H1 (cell line): ENCODE measurements at regions not wholly inside any gene's neighbourhood (a gene's known extent, or its start where the extent isn't known, plus 50 kb on each side); places are given as distances from the start of the nearest gene placed in this dataset.

ENCODE experiments used
- BACH1 ChIP-seq: IDR thresholded peaks from 2 replicates; pipeline ENCODE4 v1.6.1; 2012; ENCODE audit warnings: low read length, improper control_type of control experiment
- CEBPB ChIP-seq: IDR thresholded peaks from 2 replicates; pipeline ENCODE4 v1.6.1; 2012; ENCODE audit warnings: low read depth, low read length
- POU5F1 ChIP-seq: IDR thresholded peaks from 2 replicates; pipeline ENCODE4 v1.6.1; 2011; ENCODE audit warnings: low read depth, mild to moderate bottlenecking, low read length, moderate library complexity
- TF ChIP-seq, protein P1 (sequence below), 3 experiments: IDR thresholded peaks; 1 replicate in 2 of 3; 2 replicates in 1 of 3; pipeline versions ENCODE4 v1.5.1 to v1.6.1; 2011; ENCODE audit warnings: low read length in 3 of 3, mild to moderate bottlenecking in 3 of 3, inconsistent platforms in 2 of 3, low read depth in 1 of 3, moderate library complexity in 1 of 3; ENCODE audit not compliant: insufficient read depth in 1 of 3; ENCODE audit errors: control extremely low read depth in 1 of 3
- TF ChIP-seq, protein P2 (sequence below): IDR thresholded peaks from 2 replicates; pipeline ENCODE4 v1.6.1; 2012; ENCODE audit warnings: inconsistent platforms

DNA sequence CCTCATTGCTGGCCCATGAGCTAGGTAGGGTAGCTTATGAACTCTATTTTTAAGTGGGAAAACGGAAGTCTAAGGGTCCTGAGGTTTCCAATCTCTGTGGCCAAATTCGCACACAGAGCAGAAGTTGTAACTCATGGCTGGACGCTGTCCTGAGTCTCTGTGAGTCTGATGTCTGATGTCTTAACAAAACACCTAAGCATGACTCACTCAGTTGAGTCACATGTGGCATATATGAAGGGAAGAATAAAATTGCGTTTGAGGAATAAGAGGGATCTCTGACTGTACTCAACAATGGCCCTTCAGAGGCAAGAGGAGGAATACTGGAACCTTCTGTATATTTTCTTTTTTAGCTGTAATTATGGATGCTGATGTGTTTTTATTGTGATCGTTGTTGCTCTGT is 569.7 kb downstream of the RIT2 start:
- TF ChIP-seq, protein P1, sequence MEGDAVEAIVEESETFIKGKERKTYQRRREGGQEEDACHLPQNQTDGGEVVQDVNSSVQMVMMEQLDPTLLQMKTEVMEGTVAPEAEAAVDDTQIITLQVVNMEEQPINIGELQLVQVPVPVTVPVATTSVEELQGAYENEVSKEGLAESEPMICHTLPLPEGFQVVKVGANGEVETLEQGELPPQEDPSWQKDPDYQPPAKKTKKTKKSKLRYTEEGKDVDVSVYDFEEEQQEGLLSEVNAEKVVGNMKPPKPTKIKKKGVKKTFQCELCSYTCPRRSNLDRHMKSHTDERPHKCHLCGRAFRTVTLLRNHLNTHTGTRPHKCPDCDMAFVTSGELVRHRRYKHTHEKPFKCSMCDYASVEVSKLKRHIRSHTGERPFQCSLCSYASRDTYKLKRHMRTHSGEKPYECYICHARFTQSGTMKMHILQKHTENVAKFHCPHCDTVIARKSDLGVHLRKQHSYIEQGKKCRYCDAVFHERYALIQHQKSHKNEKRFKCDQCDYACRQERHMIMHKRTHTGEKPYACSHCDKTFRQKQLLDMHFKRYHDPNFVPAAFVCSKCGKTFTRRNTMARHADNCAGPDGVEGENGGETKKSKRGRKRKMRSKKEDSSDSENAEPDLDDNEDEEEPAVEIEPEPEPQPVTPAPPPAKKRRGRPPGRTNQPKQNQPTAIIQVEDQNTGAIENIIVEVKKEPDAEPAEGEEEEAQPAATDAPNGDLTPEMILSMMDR (IDR thresholded peaks at IDR 0.05; ENCODE audit: control extremely low read depth in 1 of 3, insufficient read depth in 1 of 3, low read depth in 1 of 3, low read length in 3 of 3): no peak
- TF ChIP-seq CEBPB (no peak), POU5F1 (no peak), BACH1 (no peak)
- TF ChIP-seq, protein P2, sequence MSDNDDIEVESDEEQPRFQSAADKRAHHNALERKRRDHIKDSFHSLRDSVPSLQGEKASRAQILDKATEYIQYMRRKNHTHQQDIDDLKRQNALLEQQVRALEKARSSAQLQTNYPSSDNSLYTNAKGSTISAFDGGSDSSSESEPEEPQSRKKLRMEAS: no peak
